ENCODE measurements at regions not wholly inside any gene's neighbourhood (a gene's known extent, or its start where the extent isn't known, plus 50 kb on each side); places are given as distances from the start of the nearest gene placed in this dataset.

- Histone ChIP-seq H2AFZ (replicated peaks; ENCODE audit: low read length, poor library complexity) (no peak overlapping the region), H3K18ac (ENCODE audit: low read depth, low read length) (no peak overlapping the region), H3K56ac (ENCODE audit: extremely low read depth, insufficient read depth, low read length) (no peak overlapping the region), H2BK20ac (ENCODE audit: low read depth, low read length) (no peak overlapping the region), H4K20me1 (ENCODE audit: insufficient read depth, low read length) (no peaks in the 10 kb centered on the region), H2AK9ac (replicated peaks; ENCODE audit: low read depth, low read length, poor library complexity) (no peak overlapping the region), H3K4me2 (ENCODE audit: low read depth, low read length) (no peak overlapping the region), H3K9me3 (ENCODE audit: control insufficient read depth, insufficient read depth, low read length) (peaks cover 42% of the 10 kb centered on the region), H2BK15ac (ENCODE audit: low read depth, low read length) (no peak overlapping the region), H3K14ac (replicated peaks; ENCODE audit: low read depth, low read length) (no peak overlapping the region), H3K9me1 (ENCODE audit: insufficient read depth, low read length) (no peaks in the 10 kb centered on the region), H3K27ac (ENCODE audit: insufficient read depth, low read length) (no peak overlapping the region), H3K4me3 (ENCODE audit: insufficient read depth, low read depth, low read length) (no peak overlapping the region), H3K79me1 (ENCODE audit: low read depth in 1 of 2, low read length in 2 of 2) (no peaks in the 10 kb centered on the region), H2AK5ac (ENCODE audit: low read depth, low read length) (no peak overlapping the region), H3K36me3 (ENCODE audit: control insufficient read depth, insufficient read depth, low read length) (no peaks in the 10 kb centered on the region), H4K91ac (ENCODE audit: insufficient read depth, low read depth, low read length) (no peak overlapping the region), H3K9ac (ENCODE audit: low read depth, low read length) (no peak overlapping the region), H3K27me3 (ENCODE audit: control insufficient read depth, insufficient read depth, low read length) (no peaks in the 10 kb centered on the region), H3K23ac (ENCODE audit: low read depth, low read length) (no peak overlapping the region), H4K5ac (ENCODE audit: low read depth, low read length) (no peak overlapping the region), H2BK120ac (ENCODE audit: low read depth, low read length) (no peak overlapping the region), H3K4ac (ENCODE audit: low read depth, low read length) (no peak overlapping the region), H3K4me1 (ENCODE audit: control insufficient read depth, insufficient read depth, low read length) (no peaks in the 10 kb centered on the region), H4K8ac (ENCODE audit: low read depth in 2 of 2, low read length in 2 of 2) (no peak overlapping the region), H2BK5ac (ENCODE audit: low read depth, low read length, poor library complexity, severe bottlenecking) (no peak overlapping the region)
- WGBS, 2 experiments (ENCODE audit: extremely low coverage in 2 of 2, insufficient read length in 1 of 2): 14% methylated on average over 1 of the region's 7 CpGs; no CpG with 5 or more reads in 1 of the 2 experiments
- intact Hi-C loops (cut with micrococcal nuclease) (no loop called here), dilution Hi-C loops (cut with HindIII; ENCODE audit: low sequenced_read_pairs, unreplicated experiment) (no loop called here), in situ Hi-C loops (cut with MboI; ENCODE audit: low sequenced_read_pairs) (no loop called here)
- no peak for ATAC-seq (ENCODE audit: low read depth)
- ChIA-PET CTCF (no interaction called here), POLR2A (ENCODE audit: unreplicated experiment) (no interaction called here)
- BruUV-seq (replicated peaks): no TSS peak
- TF ChIP-seq CHD1 (IDR thresholded peaks at IDR 0.05; ENCODE audit: low read depth, low read length): no peak
- TF ChIP-seq FOS (IDR thresholded peaks at IDR 0.05; ENCODE audit: low read depth, low read length): no peak
- TF ChIP-seq, protein P1, sequence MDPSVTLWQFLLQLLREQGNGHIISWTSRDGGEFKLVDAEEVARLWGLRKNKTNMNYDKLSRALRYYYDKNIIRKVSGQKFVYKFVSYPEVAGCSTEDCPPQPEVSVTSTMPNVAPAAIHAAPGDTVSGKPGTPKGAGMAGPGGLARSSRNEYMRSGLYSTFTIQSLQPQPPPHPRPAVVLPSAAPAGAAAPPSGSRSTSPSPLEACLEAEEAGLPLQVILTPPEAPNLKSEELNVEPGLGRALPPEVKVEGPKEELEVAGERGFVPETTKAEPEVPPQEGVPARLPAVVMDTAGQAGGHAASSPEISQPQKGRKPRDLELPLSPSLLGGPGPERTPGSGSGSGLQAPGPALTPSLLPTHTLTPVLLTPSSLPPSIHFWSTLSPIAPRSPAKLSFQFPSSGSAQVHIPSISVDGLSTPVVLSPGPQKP (IDR thresholded peaks at IDR 0.05; ENCODE audit: borderline replicate concordance, low read depth, low read length): no peak
- TF ChIP-seq RAD21 (IDR thresholded peaks at IDR 0.05; ENCODE audit: low read length): no peak
- TF ChIP-seq, protein P2, sequence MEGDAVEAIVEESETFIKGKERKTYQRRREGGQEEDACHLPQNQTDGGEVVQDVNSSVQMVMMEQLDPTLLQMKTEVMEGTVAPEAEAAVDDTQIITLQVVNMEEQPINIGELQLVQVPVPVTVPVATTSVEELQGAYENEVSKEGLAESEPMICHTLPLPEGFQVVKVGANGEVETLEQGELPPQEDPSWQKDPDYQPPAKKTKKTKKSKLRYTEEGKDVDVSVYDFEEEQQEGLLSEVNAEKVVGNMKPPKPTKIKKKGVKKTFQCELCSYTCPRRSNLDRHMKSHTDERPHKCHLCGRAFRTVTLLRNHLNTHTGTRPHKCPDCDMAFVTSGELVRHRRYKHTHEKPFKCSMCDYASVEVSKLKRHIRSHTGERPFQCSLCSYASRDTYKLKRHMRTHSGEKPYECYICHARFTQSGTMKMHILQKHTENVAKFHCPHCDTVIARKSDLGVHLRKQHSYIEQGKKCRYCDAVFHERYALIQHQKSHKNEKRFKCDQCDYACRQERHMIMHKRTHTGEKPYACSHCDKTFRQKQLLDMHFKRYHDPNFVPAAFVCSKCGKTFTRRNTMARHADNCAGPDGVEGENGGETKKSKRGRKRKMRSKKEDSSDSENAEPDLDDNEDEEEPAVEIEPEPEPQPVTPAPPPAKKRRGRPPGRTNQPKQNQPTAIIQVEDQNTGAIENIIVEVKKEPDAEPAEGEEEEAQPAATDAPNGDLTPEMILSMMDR (conservative IDR thresholded peaks at IDR 0.05; ENCODE audit: low read depth, low read length): no peak
- TF ChIP-seq BHLHE40 (IDR thresholded peaks at IDR 0.05; ENCODE audit: low read depth, low read length): no peak
- TF ChIP-seq POLR2A (IDR thresholded peaks at IDR 0.05; ENCODE audit: low read depth, low read length): no peak
- TF ChIP-seq SMC3 (IDR thresholded peaks at IDR 0.05; ENCODE audit: low read depth, low read length): no peak
- TF ChIP-seq CEBPB (IDR thresholded peaks at IDR 0.05; ENCODE audit: low read depth, low read length): no peak
- no peak for TF ChIP-seq RFX5 (IDR thresholded peaks at IDR 0.05; ENCODE audit: low read depth, low read length)
- DNase-seq: no peak
Measured at GRCh38 chr22:47634347-47634746, 871.9 kb downstream of the TBC1D22A start.

Data from IMR-90 (cell line).